IPS DF 19.7 (cell line): ENCODE measurements at regions not wholly inside any gene's neighbourhood (a gene's known extent, or its start where the extent isn't known, plus 50 kb on each side); places are given as distances from the start of the nearest gene placed in this dataset.
"Not testable (repeated sequence)": the region's sequence is repeated elsewhere in the genome, so short reads cannot be mapped to it uniquely, and the experiment has no call there.

Experiments used
- DNase-seq: peaks from one replicate; pipeline ENCODE4 v3.0.0-alpha.2; 2013; ENCODE audit warnings: low read depth, low spot score

DNA sequence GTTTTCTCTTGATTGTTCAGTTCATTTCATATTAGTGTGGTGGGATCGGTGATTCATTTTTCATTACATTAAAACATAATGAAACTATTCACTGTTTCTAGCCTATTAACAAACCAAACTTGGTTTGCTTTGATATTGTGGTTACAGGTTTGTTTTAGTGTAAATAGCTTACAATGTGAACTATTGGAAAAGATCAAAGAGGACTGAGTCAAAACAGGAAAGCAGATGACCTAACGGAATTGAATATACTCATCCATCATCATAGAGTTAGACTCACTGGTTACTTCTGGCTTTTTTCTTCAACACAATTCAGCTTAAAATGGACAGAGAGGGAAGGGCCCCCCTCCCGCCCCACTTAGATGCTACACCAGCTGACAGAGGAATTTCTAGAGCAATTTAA is 616.2 kb upstream of the AADAT start:
- no peak for DNase-seq

DNA sequence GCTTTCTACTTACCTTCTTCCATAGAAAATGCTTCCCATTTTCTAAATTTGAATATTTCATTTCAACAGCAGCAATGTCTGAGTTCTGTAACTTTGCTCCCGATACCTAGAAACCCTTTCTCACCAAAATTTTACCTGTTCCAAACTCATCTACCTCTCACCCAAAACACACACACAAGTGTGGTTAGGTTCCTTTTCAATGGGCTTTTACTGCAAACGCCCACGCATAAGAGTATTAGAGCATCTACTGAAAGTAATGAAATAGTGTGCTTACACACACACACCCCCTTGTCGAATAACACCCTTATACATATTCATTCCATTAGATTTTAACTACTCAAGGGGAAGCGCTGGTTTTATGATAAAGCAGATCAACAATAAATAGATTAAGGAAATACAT is 610.3 kb upstream of the AADAT start:
- DNase-seq = no peak

DNA sequence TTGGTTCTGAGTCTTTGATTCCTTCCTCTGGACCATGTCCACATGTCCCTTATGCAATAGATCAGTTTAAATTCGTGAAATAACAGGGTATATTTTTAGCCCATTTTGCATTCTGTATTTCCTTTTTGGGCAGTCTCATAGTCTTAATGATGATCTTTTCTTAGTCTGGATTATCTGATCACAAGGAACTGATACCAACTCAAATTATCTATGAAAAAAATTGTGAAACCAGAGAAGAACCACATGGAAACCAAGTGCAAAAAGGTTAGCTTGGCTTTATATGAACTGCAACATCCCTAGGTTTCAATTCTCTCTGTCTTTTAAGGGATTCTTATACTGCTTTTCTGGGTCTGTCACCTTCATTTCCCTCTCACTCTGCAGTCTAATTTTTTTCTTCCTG is 608.6 kb upstream of the AADAT start:
- no peak for DNase-seq

DNA sequence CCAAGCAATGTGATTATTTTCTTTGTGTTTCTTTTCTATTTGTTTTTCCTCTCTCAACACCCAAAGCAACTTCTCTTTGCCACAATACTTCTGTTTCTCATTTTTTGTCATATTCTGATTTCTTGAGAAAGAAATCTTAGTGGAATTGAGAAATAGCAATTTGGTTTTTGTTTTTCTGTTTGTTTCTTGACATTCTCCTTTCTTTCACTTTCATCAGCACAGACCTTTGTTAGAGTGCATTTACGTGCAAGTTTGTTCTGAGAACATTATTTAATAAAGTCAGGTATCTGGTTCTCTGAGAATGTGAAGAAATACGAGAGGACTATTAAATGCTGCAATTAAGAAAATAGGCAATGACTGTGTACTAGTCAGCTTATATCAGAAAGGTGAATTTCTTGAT is 608.1 kb upstream of the AADAT start:
- DNase-seq = no peak

DNA sequence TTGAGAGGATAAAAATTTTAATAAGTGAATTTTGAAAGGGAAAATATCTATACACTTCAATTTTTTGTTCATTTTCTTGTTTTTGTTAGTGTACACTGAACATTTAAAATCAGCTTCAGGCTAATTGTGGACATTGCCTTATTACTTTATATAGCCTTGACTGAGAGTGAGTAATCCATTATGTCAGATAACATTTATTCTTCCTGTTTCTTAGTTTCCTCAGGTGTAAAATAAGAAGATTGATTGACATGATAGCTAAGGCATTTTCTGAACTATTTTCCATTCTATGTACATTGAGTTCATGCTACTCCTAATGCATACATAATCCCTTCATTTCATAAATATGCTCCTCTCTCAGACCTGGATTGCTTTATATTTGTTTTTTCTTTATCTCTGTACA is 607.3 kb upstream of the AADAT start:
- DNase-seq = no peak

DNA sequence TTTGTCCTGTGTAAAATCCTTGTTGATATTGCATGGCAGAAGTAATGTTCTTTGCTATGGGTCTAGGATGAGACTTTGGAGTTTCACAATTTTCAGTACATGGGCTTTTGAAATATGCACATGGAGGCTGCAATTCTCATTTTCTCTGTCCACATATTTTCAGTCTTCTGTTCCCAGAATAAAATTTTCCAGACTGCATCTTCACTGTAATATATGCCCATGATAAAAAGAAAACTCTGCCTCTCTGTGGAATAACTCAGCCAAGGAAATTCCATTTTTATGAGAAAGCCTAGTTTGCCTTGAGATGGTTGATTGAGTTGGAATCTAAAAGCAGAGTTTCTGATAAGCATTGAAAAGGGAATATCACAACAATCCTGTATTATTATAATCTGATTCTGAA is 601.4 kb upstream of the AADAT start:
- DNase-seq = no peak

DNA sequence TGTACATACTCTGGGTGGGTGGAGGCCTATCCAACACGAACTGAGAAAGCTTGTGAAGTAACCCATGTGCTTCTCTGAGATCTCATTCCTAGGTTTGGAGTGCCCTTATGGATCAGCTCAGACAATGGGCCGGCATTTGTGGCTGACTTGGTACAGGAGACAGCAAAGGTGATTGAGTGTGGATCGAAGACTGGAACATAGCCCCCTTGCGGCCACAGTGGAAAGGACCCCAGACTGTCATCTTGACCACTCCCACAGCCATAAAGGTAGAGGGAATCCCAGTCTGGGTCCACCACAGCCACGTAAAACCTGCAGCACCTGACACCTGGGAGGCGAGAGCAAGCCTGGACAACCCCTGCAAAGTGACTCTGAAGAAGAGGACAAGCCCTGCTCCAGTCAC is 598.0 kb upstream of the AADAT start:
- DNase-seq = no peak

DNA sequence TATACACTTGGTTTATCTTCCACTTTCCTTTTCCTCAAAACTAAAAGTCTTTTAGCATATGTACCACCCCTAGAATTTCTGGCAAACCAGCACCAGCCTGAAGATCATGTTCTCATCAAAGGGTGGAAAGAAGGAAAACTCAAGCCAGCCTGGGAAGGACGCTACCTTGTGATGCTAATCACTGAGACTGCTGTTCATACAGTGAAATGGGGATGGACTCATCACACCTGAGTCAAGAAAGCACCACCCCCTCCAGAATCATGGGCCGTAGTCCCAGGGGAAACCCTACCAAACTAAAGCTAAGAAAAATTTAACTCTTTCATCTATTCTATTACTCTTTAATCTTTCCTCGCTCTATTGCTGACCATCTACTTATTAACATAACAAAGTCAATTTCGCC is 595.9 kb upstream of the AADAT start:
- DNase-seq = peak; percentile 17

DNA sequence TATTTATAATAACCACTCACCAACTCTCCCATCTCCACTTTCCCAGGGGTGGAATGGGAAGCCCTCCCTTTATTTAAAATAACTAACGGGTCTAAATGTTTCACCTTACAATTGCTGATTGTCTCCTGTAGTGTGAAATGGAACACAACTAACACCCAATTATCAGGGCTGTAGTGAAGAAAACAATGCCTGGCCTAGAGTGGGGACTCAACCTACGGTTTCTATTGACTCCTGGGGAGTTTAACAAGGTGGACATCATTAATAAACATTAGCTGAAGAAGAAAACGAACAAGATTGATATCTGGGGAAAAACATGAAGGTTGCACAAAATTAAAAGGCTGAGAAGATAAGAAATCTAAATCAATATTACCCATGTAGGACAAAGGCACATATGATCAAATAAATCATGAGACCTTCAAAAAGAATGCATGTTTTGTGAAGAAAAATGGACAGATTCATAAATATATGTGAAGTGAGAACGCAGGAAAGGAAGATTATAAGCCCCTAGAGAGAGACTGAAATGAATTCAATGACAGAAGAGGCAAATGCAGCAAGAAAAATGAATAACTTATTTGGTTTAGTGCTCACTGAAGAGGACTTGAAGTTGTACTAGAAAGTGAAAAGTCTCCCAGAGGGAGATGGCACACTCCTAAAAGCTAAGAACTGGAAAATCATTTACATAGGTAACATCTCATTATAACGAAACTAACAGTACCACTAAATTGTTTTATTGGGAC is 593.0 kb upstream of the AADAT start:
- DNase-seq = no peak

DNA sequence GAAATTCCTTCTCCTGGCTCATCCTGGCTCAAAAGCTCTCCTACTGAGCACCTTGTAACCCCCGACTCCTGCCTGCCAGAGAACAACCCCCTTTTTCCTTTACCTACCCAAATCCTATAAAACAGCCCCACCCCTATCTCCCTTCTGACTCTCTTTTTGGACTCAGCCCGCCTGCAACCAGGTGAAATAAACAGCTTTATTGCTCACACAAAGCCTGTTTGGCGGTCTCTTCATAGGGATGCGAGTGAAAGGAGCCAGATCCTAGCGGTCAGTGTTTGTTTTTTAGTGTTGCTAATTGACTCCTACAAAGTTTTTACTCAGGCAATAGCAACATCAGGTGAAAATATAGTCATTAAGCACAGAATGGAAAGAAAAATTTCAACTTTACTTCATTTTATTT is 592.3 kb upstream of the AADAT start:
- not testable (repeated sequence) for DNase-seq

DNA sequence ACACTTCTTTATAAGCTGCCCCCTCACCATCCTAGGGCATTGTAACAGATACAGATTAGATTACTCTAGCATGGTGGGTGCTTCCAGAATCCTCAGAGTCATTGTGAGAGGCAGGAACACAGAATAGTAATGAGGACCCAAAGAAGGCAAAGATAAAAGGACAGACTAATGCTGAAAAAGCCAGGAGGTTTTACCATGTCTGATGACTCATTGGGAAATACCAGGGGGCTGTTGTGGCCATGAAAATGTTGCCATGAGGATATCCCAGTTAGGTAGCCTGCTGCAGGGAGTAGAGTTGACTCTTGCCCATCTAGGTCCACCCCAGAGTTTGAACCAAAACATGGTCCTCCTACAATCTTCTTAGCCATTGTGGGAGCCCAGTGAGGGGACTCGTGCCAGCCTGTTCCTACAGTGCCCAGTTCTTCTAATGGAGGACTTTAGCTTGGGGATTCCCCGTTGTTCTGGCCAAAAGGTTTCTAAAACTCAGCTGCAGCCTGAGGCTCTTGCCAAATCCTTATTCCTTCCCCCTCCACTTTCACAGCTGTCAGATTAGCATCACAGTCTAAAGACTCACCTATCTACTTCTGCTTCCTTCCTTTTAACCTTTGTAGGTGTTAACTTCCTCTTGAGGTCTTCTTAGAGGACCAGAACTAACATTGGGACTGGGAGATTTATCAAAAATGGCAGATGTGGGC is 586.0 kb upstream of the AADAT start:
- no peak for DNase-seq

DNA sequence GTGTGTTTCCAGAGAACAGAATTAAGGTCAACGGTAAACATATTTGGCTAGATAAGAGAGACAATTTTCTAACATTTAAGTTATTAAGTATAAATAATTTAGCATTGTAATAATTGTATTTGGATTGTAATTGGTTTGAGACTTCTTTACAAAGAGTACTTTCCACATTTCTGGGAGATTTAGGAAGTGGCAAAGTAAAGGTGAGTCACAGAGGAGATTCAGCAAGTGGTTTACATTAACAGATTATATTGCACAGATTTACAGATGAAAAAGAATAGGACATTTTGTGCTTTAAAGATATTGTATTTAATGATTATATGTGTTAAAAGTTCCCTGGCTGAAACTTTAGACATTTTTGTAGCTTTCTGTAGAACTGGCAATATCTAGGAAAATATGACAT is 584.4 kb upstream of the AADAT start:
- no peak for DNase-seq

DNA sequence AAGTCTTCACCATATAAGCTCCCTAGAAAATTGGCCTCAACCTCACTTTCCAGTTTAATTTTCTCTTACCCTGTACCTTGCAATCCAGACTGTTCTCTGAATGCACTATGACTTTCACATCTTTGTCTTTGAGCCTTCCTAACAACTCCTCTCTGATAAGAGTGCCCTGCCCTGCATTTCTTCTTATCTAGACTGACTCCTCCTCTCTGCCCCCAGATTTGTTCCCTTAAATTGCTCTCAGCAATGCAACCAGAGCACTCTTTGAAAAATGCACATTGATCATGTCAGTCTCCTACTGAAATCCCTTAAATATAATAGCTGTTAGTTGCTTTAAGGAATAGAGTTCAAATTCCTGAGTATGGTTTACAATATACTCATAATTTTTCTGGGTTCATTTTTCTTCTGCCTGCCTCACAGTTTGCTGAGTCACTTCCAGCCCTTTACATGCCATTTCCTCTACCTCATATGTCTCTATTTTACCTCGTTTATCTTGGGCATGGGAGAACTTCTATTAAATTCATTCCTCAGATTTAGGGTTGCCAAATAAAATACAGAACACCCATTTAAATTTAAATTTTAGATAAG is 582.7 kb upstream of the AADAT start:
- no peak for DNase-seq

DNA sequence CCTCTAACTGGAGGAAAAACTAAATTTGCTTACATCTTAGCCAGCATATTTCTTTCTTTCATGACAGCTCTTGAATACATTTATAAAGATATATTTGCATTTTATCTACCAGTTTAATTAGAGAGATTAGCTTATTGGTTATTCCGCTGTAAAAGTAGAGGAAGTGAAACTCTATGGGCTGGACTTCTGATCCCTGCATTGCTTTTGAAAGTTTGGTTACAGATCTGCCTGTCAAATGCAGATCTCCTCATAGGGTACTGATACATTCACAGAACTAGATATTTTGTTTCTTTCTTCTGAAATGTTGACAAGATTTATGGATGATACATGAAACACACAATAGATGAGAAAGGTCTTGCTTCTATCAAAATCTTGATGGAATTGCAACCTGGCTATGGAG is 581.4 kb upstream of the AADAT start:
- no peak for DNase-seq

DNA sequence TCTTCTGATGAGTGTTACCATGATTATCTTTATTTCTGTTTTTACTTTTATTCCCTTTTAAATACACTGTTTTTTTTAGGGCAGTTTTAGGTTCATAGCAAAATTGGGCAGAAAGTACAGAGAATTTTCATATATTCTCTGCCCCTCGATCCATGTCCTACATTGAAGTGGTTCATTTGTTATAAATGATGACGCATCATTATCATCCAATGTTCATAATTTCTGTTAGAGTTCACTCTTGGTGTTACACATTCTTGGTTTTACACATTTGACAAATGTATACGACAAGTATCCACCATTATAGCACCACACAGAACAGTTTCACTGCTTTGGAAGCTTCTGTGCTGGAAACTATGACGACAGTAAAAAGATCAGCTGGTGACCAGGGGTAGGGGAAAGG is 578.1 kb upstream of the AADAT start:
- DNase-seq = no peak

DNA sequence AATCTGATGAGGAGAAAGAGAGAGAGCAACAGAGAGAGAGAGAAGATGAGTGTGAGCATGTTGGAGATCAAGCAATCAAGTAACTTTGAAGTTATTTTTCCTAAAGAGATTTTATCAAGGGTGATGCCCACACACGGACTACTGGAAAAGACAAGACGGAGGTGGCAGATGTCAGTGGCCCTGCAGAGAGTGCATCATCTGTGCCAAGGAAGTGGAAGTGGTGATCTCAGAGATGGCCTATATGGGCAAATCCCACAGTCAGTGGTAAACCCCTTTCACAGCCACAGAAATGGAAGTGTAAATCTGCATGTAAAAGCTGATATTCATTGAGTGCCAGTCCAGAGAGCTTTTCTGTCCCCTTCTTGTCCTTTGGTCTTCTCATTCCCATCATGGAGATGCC is 577.2 kb upstream of the AADAT start:
- no peak for DNase-seq

DNA sequence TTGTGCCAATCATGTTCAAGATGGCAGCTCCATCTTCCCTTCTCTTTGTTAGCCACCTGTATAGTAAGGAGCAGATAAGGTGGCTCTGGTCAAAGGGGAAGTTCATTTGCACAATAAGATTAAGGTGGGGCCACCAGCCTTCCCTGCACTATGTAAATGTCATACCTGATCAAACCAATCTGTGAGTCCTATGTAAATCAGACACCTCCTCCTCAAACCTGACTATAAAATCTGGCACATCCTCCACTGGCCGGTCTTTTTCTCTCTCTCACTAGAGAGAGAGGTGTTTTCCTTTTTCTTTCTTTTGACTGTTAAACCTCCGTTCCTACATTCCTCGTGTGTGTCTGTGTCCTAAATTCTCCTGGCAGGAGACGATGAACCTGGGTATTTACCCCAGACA is 572.5 kb upstream of the AADAT start:
- DNase-seq = no peak

DNA sequence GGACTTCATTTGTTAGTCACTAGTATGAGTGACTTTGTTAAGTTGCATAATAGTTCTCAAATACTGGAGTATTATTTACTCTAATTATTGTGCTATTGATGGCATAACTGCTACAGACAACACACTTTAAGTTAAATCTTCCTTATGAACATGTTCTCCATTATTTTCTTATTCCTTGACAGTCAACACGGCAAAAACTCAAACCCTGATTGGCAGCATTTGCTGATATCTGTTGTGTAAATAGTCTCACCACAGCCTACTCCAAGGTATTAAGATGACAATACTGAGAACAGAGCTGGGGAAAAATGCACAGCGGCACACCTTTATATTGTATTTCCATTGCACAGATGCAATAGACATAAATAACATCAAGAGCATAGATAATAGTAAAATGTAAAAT is 568.0 kb upstream of the AADAT start:
- DNase-seq = no peak

DNA sequence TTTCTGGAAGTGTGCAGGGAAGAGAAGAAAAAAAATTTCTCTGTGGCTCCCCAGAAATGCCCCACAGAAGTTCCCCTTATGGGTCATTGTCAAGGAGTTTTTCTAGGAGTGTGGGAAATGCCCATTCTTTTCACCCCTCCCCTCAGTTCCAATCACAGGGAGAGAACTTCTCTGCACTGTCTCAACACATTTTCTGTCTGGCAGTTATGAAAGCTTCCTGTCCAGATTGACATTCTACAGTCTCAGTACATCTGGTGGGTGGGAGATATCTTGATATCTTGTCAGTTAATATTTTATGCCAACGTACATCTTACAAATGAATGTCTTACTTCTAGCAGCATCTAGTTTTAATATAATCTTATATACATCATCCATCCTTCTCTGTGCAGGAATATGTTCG is 566.8 kb upstream of the AADAT start:
- no peak for DNase-seq

DNA sequence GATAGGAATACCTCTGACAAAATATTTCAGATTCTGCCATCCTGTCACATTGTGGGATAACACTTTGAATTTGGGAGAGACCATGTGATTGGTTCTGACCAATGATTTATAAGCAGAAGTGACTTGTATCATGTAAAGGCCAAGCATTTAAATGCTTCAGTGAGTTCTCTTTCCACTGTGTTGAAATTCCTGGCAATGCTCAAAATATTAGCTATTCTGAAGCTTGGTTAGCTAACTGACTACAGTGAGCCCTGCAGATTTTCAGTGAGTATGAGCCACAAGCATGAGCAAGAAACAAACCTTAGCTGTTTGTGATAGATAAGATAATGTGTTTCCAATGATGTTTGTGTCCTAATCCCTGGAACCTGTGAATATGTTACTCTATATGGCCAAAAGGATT is 562.8 kb upstream of the AADAT start:
- no peak for DNase-seq

DNA sequence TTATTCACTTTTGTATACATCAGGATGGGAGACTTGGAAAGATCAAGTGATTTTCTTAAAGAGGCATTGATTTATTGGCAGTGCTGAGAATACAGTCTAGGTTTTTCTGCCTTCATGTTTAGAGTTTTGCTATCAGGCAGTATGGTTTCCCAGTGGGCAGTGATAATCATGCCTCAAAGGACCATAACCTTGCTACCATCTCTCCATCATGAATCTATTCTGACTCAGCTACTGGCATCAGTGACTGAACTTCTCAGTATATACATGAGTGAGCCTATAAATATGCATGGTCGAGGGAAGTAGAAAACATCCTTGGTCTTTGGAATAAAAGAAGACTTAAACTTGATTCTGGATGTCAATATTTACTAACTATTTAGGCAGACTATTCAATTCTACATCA is 562.0 kb upstream of the AADAT start:
- DNase-seq = no peak

DNA sequence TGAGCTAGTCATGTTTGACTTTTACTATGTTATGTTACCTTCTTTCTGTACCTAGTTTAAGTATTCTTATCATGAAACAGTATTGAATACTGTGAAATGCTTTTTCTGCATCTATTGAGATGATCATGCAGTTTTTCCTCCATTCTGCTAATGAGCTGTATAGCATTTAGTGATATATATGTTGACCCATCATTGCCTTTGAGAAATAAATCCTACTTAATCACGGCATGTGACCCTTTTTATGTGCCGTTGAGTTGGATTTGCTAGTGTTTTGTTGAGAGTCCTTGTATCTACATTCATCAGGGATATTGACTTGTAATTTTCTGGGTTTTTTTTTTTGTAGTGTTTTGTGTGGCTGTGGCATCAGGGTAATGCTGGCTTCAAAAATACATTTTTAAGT is 537.7 kb upstream of the AADAT start:
- no peak for DNase-seq

DNA sequence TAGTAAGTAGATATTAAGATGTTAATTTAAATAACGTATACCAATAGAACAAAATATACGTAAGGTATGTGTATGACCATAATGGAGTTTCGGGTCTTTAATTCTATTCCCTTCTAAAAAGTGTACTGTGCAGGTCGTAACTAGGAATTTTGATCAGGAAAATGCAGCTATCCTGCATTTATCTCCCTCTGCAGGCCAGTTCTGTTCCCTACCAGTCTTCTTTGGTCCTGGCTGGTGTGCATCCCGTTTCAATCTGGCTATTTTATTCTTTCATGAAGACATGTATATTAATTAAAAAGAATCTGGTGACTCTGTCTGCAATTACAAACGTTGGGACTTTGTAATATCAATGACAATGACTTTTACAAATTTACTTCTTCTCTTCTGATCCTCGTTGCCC is 534.1 kb upstream of the AADAT start:
- no peak for DNase-seq
